Tibial nerve (tissue), 4 donors: ENCODE measurements at regions not wholly inside any gene's neighbourhood (a gene's known extent, or its start where the extent isn't known, plus 50 kb on each side); places are given as distances from the start of the nearest gene placed in this dataset.

Experiments
- DNase-seq, 2 donors: peaks; one replicate each; pipeline ENCODE4 v3.0.0-alpha.2; 2019; ENCODE audit warnings: low spot score in 2 of 2
- H3K27ac ChIP-seq, 4 donors: fragments of 200-600 bp; sonication (generic) in 3 of 4; one replicate each; pipeline ENCODE4 v1.5.1; 2017 to 2019; ENCODE audit warnings: mild to moderate bottlenecking in 1 of 4
- H3K27me3 ChIP-seq, 2 donors: fragments of 200-600 bp; sonication (generic) in 1 of 2; one replicate each; pipeline versions ENCODE4 v1.5.1 to v1.6.0; 2017 to 2019
- H3K36me3 ChIP-seq, 3 donors: fragments of 200-600 bp; sonication (generic); one replicate each; pipeline ENCODE4 v1.5.1; 2018 to 2019
- H3K4me1 ChIP-seq, 4 donors: fragments of 200-600 bp; sonication (generic) in 3 of 4; one replicate each; pipeline ENCODE4 v1.5.1; 2017 to 2019
- H3K4me3 ChIP-seq, 4 donors: fragments of 200-600 bp; sonication (generic) in 3 of 4; one replicate each; pipeline ENCODE4 v1.5.1; 2017 to 2019; ENCODE audit warnings: mild to moderate bottlenecking in 1 of 4, moderate library complexity in 1 of 4
- H3K9me3 ChIP-seq, 4 donors: fragments of 200-600 bp; sonication (generic) in 3 of 4; one replicate each; pipeline ENCODE4 v1.5.1; 2017 to 2019
- EP300 ChIP-seq, 2 donors: sonication (generic); formaldehyde crosslinking; IDR thresholded peaks; one replicate each; pipeline ENCODE4 v1.6.1; 2017; ENCODE audit warnings: antibody characterized with exemption in 2 of 2, mild to moderate bottlenecking in 1 of 2
- POLR2A ChIP-seq, 2 donors: fragments of 450-650 bp; IDR thresholded peaks; one replicate each; pipeline ENCODE4 v1.6.1; 2017; ENCODE audit warnings: antibody characterized with exemption in 2 of 2, mild to moderate bottlenecking in 2 of 2, moderate library complexity in 2 of 2
- WGBS, 2 donors: methylation state at CpG; one replicate each; pipeline ENCODE4 v1.1.5; 2018; 5-methylcytosine and 5-hydroxymethylcytosine counted together
- TF ChIP-seq, protein P1 (sequence below), 5 experiments: fragments of 200-600 bp in 3 of 5; fragments of 450-650 bp in 2 of 5; sonication (generic) in 3 of 5; IDR thresholded peaks; one replicate each; pipeline ENCODE4 v1.5.1; 2016 to 2019; ENCODE audit warnings: antibody characterized with exemption in 5 of 5, mild to moderate bottlenecking in 3 of 5, moderate library complexity in 2 of 5

DNA sequence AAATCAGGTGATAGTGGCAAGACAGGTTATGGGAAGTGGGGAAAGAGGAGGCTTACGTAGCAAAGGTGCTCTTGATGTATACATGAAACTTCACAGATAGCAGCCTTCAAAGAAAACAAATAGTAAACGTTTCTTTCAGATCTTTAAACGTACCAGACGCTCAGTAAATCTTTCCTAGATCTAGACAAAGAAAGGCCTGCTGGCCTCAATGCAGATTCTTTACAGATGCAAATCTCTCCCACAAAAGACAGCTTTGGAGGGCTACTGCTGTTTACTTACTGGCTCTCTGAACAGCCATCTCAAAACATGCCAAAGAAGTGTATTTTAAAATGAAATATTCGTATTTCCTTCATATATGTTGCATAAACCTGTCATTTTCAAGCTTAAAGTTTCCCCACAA is 1279.9 kb upstream of the NRXN1 start:
- DNase-seq = no peak
- Histone ChIP-seq H3K27ac (no peak overlapping the region), H3K4me3 (no peak overlapping the region), H3K36me3 (no peaks in the 10 kb centered on the region), H3K9me3 (no peaks in the 10 kb centered on the region), H3K4me1 (no peaks in the 10 kb centered on the region), H3K27me3 (no peaks in the 10 kb centered on the region)
- TF ChIP-seq POLR2A (IDR thresholded peaks at IDR 0.05) (no peak), EP300 (IDR thresholded peaks at IDR 0.05) (no peak)
- TF ChIP-seq, protein P1, sequence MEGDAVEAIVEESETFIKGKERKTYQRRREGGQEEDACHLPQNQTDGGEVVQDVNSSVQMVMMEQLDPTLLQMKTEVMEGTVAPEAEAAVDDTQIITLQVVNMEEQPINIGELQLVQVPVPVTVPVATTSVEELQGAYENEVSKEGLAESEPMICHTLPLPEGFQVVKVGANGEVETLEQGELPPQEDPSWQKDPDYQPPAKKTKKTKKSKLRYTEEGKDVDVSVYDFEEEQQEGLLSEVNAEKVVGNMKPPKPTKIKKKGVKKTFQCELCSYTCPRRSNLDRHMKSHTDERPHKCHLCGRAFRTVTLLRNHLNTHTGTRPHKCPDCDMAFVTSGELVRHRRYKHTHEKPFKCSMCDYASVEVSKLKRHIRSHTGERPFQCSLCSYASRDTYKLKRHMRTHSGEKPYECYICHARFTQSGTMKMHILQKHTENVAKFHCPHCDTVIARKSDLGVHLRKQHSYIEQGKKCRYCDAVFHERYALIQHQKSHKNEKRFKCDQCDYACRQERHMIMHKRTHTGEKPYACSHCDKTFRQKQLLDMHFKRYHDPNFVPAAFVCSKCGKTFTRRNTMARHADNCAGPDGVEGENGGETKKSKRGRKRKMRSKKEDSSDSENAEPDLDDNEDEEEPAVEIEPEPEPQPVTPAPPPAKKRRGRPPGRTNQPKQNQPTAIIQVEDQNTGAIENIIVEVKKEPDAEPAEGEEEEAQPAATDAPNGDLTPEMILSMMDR (IDR thresholded peaks at IDR 0.05) = no peak
- WGBS, 2 donors = 55 to 59% methylated on average over 5 of the region's 5 CpGs

DNA sequence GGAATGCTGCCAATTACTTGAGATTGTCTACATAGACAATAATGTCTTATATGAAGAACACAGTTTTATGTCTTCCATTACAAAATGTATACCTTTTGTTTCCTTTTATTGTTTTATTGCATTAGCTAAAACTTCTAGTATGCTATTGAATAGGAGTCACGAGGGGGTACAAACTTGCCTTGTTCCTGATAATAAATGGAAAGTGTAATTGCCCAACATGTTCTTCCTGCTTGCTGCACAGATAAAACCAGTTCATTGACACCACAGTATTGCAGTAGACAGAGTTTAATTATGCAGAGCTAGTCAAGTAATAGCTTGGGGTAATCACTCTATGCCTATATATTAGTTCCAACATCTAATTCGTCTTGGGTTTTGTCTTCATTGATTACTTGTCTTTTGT is 1276.2 kb upstream of the NRXN1 start:
- Histone ChIP-seq H3K27me3 (no peaks in the 10 kb centered on the region), H3K4me1 (no peaks in the 10 kb centered on the region), H3K27ac (no peak overlapping the region), H3K36me3 (no peaks in the 10 kb centered on the region), H3K9me3 (peaks cover 0 to 17% (median 0%) of the 10 kb centered on the region in 4 donors), H3K4me3 (no peak overlapping the region)
- DNase-seq = no peak
- WGBS, 2 donors = 44 to 54% methylated on average over 2 of the region's 2 CpGs
- TF ChIP-seq, protein P1 (IDR thresholded peaks at IDR 0.05) = no peak
- TF ChIP-seq POLR2A (IDR thresholded peaks at IDR 0.05) (no peak), EP300 (IDR thresholded peaks at IDR 0.05) (no peak)

DNA sequence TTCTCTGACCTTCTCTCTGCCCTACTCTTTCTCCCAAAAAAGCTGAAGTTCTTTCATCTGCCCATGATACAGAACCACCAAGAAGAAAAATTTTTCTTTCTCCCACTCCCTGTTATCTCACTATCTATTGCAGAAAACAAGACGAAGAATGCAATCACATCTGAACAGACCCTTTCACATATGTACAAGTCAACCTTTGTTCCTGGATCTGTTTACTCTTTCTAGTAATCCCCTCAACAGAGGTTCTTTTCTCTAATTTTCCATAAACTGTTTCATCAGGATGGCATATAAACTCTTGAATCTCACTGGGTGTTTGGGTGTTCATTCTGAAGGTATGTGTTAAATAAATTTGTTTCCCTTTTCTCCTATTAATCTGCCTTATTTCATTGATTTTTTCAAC is 1262.7 kb upstream of the NRXN1 start:
- H3K9me3 ChIP-seq = peaks cover 0 to 12% (median 0%) of the 10 kb centered on the region in 4 donors
- TF ChIP-seq, protein P1 (IDR thresholded peaks at IDR 0.05) = no peak
- no peak for TF ChIP-seq EP300 (IDR thresholded peaks at IDR 0.05)
- no peak for TF ChIP-seq POLR2A (IDR thresholded peaks at IDR 0.05)
- no peak for DNase-seq
- no peak overlapping the region for H3K27ac ChIP-seq
- H3K4me3 ChIP-seq = no peak overlapping the region
- H3K4me1 ChIP-seq = no peaks in the 10 kb centered on the region
- H3K36me3 ChIP-seq = no peaks in the 10 kb centered on the region
- 25 to 40% methylated on average over 1 of the region's 1 CpG for WGBS, 2 donors
- no peaks in the 10 kb centered on the region for H3K27me3 ChIP-seq

DNA sequence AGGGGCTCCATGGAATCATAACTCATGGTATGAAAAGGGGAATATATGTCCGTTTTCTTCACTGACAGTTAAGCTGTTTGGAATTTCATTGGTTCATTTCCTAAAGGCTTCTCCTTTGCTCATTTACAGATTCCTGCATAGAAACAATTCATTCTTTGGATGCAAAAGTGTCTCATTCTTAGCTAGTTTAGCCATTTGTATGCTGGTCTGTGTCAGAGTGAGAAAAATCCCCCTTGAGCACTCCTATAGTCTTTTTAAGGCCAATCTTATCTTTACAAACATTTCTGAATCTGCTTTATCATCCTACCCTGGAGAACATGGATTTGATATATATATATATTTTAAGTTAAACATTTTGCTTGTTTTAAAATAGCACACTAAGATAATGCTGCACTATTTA is 1260.9 kb upstream of the NRXN1 start:
- no peak for DNase-seq
- Histone ChIP-seq H3K36me3 (no peaks in the 10 kb centered on the region), H3K4me3 (no peak overlapping the region), H3K27me3 (no peaks in the 10 kb centered on the region), H3K4me1 (no peaks in the 10 kb centered on the region), H3K27ac (no peak overlapping the region), H3K9me3 (no peaks in the 10 kb centered on the region)
- 40 to 43% methylated on average over 1 of the region's 1 CpG for WGBS, 2 donors
- TF ChIP-seq, protein P1 (IDR thresholded peaks at IDR 0.05) = no peak
- TF ChIP-seq POLR2A (IDR thresholded peaks at IDR 0.05) (no peak), EP300 (IDR thresholded peaks at IDR 0.05) (no peak)

DNA sequence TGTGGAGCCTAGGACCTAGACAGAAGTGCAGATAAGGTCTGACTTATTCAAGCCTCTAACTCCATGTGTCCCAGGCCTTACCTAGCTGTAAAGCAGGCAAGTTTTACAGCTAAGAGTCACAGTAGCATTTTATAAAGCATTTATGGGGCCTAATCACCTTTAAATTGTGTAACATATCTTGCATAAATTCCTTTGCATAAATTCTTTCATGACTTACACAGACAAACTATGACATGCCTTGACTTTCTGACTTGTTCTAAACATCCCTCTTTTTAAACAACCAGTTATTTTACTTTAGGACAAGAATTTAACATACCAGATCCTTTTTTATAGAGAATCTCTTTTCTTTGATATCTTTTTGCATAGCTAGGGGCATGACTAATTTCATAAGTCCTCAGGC is 1257.8 kb upstream of the NRXN1 start:
- Histone ChIP-seq H3K4me3 (no peak overlapping the region), H3K36me3 (no peaks in the 10 kb centered on the region), H3K27ac (no peak overlapping the region), H3K4me1 (no peaks in the 10 kb centered on the region), H3K27me3 (no peaks in the 10 kb centered on the region), H3K9me3 (no peaks in the 10 kb centered on the region)
- TF ChIP-seq POLR2A (IDR thresholded peaks at IDR 0.05) (no peak), EP300 (IDR thresholded peaks at IDR 0.05) (no peak)
- TF ChIP-seq, protein P1 (IDR thresholded peaks at IDR 0.05) = no peak
- no peak for DNase-seq
